ENCODE measurements at regions not wholly inside any gene's neighbourhood (a gene's known extent, or its start where the extent isn't known, plus 50 kb on each side); places are given as distances from the start of the nearest gene placed in this dataset.
A peak's percentile ranks its signal among the peaks of the same experiment; 100 is the strongest.

- DNase-seq = no peak
Measured at GRCh38 chr13:33472446-33472845, 186.9 kb upstream of the STARD13 start.

GRCh38 chr13:33479105-33479504 is 193.6 kb upstream of the STARD13 start:
- no peak for DNase-seq

DNA sequence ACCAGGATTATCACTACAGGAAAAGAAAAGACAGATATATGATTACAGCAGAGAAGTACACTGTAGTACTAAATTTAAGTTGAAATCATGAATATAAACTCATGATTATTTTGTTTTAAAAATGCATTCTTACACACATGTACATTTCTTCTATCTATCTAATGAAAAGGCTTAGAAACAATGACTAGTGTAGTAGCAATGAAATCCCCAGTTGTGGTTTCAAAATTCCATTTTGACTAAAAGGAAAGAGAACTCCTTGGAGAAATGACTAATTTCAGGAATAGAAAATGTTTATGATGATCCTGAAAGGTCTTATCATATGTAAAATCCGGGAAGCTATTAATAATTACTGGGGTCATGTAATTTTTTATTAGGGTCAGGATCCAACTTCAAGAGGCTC is 195.0 kb upstream of the STARD13 start:
- peak; percentile 52 for DNase-seq

DNA sequence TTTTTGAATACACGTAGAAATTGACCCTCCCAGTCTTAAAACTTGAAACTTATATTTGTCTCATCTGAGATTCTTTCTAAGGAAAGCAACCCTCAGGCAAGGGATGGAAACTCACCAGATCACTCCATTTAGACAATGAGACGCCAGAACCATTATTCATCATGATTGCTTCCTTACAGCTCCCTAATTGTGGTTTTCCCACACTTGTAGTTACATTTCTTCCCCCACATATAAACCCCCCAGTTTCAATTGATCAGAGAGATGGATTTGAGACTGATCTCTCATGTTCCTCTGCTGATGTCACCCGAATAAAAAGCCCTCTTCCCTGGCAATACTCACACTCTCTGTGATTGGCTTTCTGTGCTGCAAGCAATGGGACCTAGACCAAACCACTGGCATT is 197.9 kb upstream of the STARD13 start:
- DNase-seq = peak; percentile 76

DNA sequence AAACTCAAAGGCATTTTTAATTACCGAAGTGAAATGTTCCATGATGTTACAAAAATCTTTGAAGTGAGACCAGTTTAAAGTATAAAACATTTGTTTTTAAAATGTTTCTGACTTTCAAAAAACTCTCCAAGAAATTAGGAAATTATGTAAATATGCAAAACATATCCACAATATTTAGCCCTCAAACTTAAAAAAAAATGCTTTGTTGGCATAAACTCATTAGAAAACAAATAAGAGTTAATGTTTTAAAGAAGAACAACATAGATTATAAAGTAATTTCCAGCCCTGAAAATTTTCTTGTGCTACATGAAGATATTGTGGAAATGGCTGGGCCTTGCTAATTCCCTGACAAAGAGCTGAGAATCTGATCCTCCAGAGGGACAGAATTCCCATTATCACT is 199.7 kb upstream of the STARD13 start:
- DNase-seq = no peak

- peak; percentile 35 for DNase-seq
Measured at GRCh38 chr13:33487575-33488243, 202.2 kb upstream of the STARD13 start.

DNA sequence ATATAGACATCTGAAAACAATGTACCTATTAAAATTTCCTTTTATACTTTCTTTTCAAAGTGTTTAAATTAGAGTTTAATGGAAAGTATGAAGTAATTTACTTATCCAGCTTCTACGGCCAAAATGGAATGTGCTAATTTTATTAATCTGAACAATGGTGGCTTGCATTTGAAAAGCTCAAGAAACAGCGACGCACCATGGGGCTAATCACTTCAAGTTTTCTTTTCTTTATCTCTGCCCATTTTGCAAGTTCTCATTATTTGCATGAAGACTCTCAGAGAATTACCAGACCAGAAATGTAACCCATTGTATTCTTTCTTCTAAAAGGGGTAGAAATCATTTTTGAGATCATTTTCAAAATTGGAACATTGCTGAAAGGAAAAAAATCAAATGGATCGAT is 204.0 kb upstream of the STARD13 start:
- DNase-seq = no peak

GRCh38 chr13:33490461-33491327 is 205.1 kb upstream of the STARD13 start:
- peak; percentile 48 for DNase-seq

GRCh38 chr13:33493672-33494365 is 208.3 kb upstream of the STARD13 start:
- DNase-seq = no peak

DNA sequence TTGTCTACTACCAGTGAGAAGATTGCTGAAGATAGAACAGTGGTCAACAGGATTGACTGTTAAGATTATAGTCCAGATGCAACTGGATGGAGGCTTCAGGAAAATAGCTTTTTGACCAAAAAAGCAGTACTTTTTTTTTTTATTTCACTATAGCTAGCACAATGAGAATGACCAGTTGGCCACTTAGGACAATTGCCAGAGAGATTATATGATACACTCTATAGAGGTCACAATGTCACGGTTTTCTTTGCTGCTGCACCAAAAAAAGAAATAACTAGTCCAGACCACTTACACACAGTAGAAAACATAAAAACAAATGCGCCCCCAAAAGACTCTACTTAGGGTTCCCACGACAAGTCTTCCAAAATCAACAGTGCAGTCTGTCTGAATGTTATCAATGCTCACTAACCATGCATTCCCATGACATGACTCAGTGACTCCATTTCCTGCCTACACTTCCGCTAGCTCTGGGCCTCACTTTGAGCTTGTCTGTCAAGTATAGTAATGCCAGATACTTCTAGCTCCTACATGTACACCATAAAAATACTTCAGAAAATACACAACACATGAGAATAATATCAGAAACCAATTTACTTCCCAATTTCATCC is 209.1 kb upstream of the STARD13 start:
- peak; percentile 90 for DNase-seq

GRCh38 chr13:33496336-33496735 is 210.8 kb upstream of the STARD13 start:
- no peak for DNase-seq

- no peak for DNase-seq
Measured at GRCh38 chr13:33497146-33497845, 211.7 kb upstream of the STARD13 start.

GRCh38 chr13:33508060-33508459 is 222.5 kb upstream of the STARD13 start:
- DNase-seq = no peak

DNA sequence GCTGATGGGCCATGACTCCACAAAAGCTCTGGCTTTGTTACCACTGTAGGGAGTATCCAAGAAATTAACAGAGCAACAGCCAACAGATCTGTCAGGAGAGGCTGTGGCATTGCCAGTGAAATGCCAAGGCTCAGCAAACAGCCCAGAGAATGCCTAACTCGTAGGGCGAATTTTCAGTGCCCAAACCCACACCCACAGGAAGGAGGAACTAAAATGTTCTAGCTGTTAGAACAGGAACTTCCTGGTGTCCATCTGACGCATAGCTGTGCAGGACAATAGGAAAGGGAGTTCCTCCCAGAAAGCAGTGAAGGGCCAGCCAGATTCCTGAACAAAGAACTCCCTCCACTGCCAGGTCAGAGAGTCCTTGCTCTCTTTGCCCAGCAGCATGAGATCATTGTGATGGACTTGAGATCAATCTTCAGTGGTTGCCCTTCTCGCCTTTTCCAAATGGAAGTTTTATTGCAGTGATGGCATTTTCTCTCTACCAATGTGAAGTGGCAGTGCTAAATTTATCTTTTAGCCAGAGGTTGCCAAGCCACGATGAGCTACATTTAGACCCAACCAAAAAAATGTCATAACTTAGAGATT is 224.2 kb upstream of the STARD13 start:
- DNase-seq = peak; percentile 26

GRCh38 chr13:33510350-33510970 is 224.9 kb upstream of the STARD13 start:
- DNase-seq = no peak

DNA sequence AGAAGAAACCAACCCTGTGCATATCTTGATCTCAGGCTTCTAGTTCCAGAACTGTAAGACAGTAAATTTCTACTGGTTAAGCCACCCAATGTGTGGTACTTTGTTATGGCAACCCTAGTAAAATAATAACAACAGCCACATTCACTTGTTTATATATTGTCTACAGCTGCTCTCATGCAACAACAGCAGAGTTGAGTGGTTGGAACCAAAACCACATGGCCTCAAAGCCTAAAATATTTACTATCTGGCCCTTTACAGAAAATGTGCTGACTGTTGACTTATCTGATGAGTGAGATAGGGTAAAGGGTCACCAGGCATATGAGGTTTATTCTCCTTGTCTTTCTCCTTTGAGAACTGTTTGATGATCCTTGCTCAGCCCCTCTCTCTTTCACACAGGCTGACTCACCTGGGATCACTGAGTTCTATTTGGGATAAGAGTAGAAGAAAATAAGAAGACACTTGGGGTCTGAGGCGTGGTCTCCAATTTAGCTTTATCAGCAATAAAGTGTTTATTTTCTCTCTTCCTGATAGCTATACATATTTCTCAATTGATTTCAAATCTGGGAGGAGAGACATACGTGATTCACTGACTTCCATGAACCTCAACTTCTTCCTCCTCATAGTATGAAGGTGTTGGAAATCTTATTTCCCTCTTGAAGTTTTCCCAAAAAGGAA is 227.5 kb upstream of the STARD13 start:
- no peak for DNase-seq

DNA sequence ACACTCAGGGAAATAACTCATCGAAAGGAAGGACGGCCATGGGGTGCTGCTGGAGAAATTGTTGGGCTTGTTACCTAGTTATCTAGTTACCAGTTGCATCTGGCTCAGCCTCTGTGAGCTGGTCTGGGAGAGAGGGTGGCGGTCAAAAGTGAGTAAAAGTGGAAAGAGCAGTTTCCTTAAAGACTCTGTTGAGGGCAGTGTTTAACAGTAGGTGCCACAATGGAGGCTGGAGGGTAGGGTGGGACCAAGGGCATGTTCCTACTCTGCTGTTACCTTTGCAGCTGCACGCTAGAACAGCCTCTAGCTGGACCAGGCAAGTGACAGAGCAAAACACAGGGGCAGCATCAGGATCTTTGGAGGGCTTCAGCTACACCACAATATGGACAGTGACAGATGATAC is 228.8 kb upstream of the STARD13 start:
- DNase-seq = no peak

GRCh38 chr13:33515146-33515545 is 229.6 kb upstream of the STARD13 start:
- no peak for DNase-seq

DNA sequence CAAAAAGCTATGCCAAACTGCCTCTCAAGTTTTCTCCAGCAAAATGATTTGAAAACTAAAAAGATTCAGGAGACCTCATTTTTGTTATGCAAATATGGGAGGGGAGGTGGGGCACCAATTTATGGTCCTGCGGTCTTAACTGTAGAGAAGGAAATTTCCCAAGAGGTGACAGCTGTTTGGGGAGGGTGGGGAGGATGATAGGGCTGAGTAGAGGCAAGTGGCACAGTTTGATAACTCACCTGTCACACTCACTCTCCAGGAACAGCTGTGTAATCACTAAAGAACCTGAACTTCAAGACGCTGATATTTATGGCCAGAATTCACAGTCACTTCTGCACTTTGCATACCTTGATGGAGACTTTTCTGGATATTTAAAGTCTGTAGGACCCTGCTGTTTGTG is 232.9 kb upstream of the STARD13 start:
- no peak for DNase-seq

DNA sequence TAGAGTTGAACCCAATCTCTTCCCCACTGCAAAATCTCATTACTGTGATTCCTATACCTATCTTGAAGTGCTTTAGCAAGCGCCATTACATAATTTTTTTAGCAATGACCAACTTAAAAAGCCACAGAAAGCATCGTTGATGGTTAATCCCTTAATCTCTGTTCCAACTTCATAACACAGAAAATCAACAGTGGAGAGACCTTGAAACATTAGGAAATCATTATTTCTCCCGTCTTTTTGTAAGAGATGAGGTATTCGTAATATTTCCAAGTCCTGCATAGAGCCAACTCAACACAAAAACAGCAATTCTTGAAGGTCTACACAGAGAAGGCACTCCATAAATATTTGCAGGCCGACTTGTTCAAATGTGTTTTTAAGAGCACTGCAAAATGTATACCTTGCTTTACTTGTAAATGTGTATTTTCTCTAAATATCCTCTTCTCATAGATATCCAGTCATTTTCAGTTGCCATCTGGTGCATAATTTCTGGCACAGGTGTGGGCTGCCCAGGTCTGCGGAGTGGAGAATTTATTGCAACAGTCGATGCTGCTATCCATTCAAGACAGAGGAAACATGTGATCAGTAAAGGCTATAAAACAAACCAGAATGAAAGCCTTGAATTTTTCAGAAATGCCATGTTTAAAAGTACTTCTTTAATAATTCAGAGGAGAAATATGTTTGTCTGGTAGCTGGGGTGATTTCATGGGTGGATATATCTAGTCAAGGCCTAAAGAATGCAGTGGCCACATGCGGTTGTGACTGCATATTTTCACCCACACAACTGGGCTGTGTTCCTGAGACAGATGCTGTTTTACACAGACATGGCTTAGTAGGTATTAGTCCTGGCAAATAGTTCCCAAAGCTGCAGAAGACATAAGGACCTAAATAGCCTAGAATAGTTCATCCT is 234.3 kb upstream of the STARD13 start:
- DNase-seq = peak; percentile 95

Data from fibroblast of skin of abdomen (primary cell).